Neural cell (in vitro differentiated cells): ENCODE measurements at regions not wholly inside any gene's neighbourhood (a gene's known extent, or its start where the extent isn't known, plus 50 kb on each side); places are given as distances from the start of the nearest gene placed in this dataset.

Experiments
- H2AFZ ChIP-seq: fragments of 200-600, 300-800 bp; sonication (generic), shearing (Covaris generic); 2 replicates; pipeline ENCODE4 v1.6.0; 2014; ENCODE audit warnings: low read depth, mild to moderate bottlenecking, antibody characterized with exemption, low read length, moderate library complexity
- H3F3A ChIP-seq: fragments of 200-600 bp; shearing (Covaris generic); 2 replicates; pipeline ENCODE4 v1.6.1; 2016; ENCODE audit warnings: mild to moderate bottlenecking, moderate library complexity, mixed read lengths, antibody characterized with exemption, low read length; ENCODE audit not compliant: insufficient read depth, poor library complexity, severe bottlenecking
- H3K27ac ChIP-seq: fragments of 200-600, 300-800 bp; sonication (generic), shearing (Covaris generic); 2 replicates; pipeline ENCODE4 v1.5.1; 2014; ENCODE audit warnings: mild to moderate bottlenecking, low read length, moderate library complexity
- H3K27me3 ChIP-seq: fragments of 300-800, 200-600 bp; sonication (generic), shearing (Covaris generic); 2 replicates; pipeline ENCODE4 v1.6.0; 2014; ENCODE audit warnings: mild to moderate bottlenecking, low read depth, low read length, moderate library complexity; ENCODE audit not compliant: insufficient read depth
- H3K36me3 ChIP-seq: fragments of 300-800, 200-600 bp; sonication (generic), shearing (Covaris generic); 2 replicates; pipeline ENCODE4 v1.5.1; 2014; ENCODE audit warnings: mild to moderate bottlenecking, antibody characterized with exemption, low read length, moderate library complexity; ENCODE audit not compliant: insufficient read depth
- H3K4me2 ChIP-seq: fragments of 300-800, 200-600 bp; sonication (generic), shearing (Covaris generic); 2 replicates; pipeline ENCODE4 v1.6.0; 2014; ENCODE audit warnings: mild to moderate bottlenecking, low read length
- H3K4me3 ChIP-seq: fragments of 300-800, 200-600 bp; sonication (generic), shearing (Covaris generic); 2 replicates; pipeline ENCODE4 v1.5.1; 2014; ENCODE audit warnings: mild to moderate bottlenecking, low read length, moderate library complexity
- H3K79me2 ChIP-seq: fragments of 200-600 bp; shearing (Covaris generic); replicated peaks from 2 replicates; pipeline ENCODE4 v1.6.0; 2014; ENCODE audit warnings: mild to moderate bottlenecking, low read length, moderate library complexity; ENCODE audit not compliant: insufficient read depth
- H3K9ac ChIP-seq: fragments of 300-800, 200-600 bp; sonication (generic), shearing (Covaris generic); 2 replicates; pipeline ENCODE4 v1.6.1; 2016; ENCODE audit warnings: mild to moderate bottlenecking, low read length, mixed read lengths
- H3K9me2 ChIP-seq: fragments of 200-600 bp; shearing (Covaris generic); 2 replicates; pipeline ENCODE4 v1.6.1; 2016; ENCODE audit warnings: mild to moderate bottlenecking, low read length, mixed read lengths; ENCODE audit not compliant: insufficient read depth
- H3K9me3 ChIP-seq: fragments of 200-600, 300-800 bp; sonication (generic), shearing (Covaris generic); 2 replicates; pipeline ENCODE4 v1.6.1; 2016; ENCODE audit warnings: mild to moderate bottlenecking, mixed run types, low read length, moderate library complexity, mixed read lengths
- H4K20me1 ChIP-seq: fragments of 200-600 bp; shearing (Covaris generic); 2 replicates; pipeline ENCODE4 v1.6.1; 2016; ENCODE audit warnings: mild to moderate bottlenecking, mixed run types; ENCODE audit not compliant: insufficient read depth
- EP300 ChIP-seq: fragments of 450-650 bp; conservative IDR thresholded peaks from 2 replicates; pipeline ENCODE4 v1.6.1; 2014; ENCODE audit warnings: antibody characterized with exemption, mild to moderate bottlenecking, moderate library complexity; ENCODE audit not compliant: poor library complexity, severe bottlenecking
- EZH2 ChIP-seq: fragments of 200-600, 300-800 bp; shearing (Covaris generic), sonication (generic); IDR thresholded peaks from 2 replicates; pipeline ENCODE4 v1.6.1; 2014; ENCODE audit warnings: antibody characterized with exemption, low read length, borderline replicate concordance, mild to moderate bottlenecking; ENCODE audit not compliant: insufficient read depth, poor library complexity, severe bottlenecking
- MXI1 ChIP-seq: fragments of 450-650 bp; conservative IDR thresholded peaks from 2 replicates; pipeline ENCODE4 v1.6.1; 2014; ENCODE audit warnings: antibody characterized with exemption, mild to moderate bottlenecking; ENCODE audit not compliant: poor library complexity, severe bottlenecking
- POLR2AphosphoS5 ChIP-seq: IDR thresholded peaks from 2 replicates; pipeline ENCODE4 v1.6.1; 2012
- RAD21 ChIP-seq: fragments of 450-650 bp; conservative IDR thresholded peaks from 2 replicates; pipeline ENCODE4 v1.6.1; 2014; ENCODE audit warnings: antibody characterized with exemption, mild to moderate bottlenecking, moderate library complexity
- SMC3 ChIP-seq: fragments of 450-650 bp; conservative IDR thresholded peaks from 2 replicates; pipeline ENCODE4 v1.6.1; 2014; ENCODE audit warnings: antibody characterized with exemption, mild to moderate bottlenecking, moderate library complexity; ENCODE audit not compliant: poor library complexity
- TAF1 ChIP-seq: IDR thresholded peaks from 2 replicates; pipeline ENCODE4 v1.6.1; 2012; ENCODE audit warnings: low read depth
- TF ChIP-seq, protein P1 (sequence below): IDR thresholded peaks from 2 replicates; pipeline ENCODE4 v1.6.1; 2012; ENCODE audit warnings: borderline replicate concordance
- TF ChIP-seq, protein P2 (sequence below): fragments of 450-650 bp; IDR thresholded peaks from 2 replicates; pipeline ENCODE4 v1.5.1; 2014; ENCODE audit warnings: antibody characterized with exemption, mild to moderate bottlenecking, moderate library complexity; ENCODE audit not compliant: poor library complexity, severe bottlenecking

DNA sequence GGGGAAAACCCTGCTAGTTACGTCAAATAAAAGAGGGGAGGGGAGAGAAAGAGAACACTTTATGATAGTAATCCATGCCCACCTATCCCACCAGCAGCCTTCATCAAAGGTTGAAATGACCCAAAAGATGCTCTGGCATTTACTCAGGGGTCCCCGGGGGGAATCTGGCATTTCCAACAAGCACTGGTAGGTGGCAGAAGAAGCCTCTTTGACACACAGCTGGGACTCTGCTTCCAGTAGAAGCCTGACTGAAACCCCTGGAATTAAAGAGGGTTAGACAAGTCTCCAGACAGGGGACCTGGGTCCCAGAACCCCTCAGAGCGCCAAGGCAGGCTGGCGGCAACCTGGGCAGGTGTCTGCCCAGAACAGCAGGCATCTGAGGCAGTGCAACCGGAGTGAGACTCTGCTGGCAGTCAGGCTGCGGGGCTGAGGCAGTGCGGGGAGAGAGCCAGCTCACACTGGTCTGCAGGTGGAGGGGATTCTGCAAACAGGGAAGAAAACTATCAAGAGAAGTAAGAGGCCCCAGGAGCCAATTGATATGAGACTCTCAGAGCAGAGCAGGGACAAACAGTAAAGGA, 85.0 kb upstream of the CAPRIN2 start (continued):
- TF ChIP-seq, protein P1, sequence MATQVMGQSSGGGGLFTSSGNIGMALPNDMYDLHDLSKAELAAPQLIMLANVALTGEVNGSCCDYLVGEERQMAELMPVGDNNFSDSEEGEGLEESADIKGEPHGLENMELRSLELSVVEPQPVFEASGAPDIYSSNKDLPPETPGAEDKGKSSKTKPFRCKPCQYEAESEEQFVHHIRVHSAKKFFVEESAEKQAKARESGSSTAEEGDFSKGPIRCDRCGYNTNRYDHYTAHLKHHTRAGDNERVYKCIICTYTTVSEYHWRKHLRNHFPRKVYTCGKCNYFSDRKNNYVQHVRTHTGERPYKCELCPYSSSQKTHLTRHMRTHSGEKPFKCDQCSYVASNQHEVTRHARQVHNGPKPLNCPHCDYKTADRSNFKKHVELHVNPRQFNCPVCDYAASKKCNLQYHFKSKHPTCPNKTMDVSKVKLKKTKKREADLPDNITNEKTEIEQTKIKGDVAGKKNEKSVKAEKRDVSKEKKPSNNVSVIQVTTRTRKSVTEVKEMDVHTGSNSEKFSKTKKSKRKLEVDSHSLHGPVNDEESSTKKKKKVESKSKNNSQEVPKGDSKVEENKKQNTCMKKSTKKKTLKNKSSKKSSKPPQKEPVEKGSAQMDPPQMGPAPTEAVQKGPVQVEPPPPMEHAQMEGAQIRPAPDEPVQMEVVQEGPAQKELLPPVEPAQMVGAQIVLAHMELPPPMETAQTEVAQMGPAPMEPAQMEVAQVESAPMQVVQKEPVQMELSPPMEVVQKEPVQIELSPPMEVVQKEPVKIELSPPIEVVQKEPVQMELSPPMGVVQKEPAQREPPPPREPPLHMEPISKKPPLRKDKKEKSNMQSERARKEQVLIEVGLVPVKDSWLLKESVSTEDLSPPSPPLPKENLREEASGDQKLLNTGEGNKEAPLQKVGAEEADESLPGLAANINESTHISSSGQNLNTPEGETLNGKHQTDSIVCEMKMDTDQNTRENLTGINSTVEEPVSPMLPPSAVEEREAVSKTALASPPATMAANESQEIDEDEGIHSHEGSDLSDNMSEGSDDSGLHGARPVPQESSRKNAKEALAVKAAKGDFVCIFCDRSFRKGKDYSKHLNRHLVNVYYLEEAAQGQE = no peak
- no peak for TF ChIP-seq TAF1

DNA sequence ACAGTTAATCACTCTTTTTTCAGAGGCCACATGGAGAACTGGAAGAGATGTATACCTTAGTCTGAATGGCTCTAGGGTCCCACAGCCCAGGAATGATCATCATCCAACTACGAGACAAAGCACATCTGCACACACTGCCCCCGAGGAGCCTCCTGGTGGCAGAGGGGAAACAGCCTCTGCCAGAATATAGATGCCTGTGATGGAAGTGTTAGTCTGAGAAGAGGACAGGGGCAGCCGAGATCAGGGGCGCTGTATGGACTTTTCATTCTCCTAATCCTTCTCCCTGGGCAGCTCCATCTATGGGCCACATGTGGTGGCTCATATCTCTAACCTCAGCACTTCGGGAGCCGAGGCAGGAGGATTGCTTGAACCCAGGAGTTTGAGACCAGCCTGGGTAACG, 82.8 kb upstream of the CAPRIN2 start:
- Histone ChIP-seq H3F3A (no peaks in the 10 kb centered on the region), H3K36me3 (no peaks in the 10 kb centered on the region), H3K27ac (no peak overlapping the region), H3K4me2 (no peak overlapping the region), H3K4me3 (no peak overlapping the region), H3K9me2 (no peaks in the 10 kb centered on the region), H3K27me3 (no peaks in the 10 kb centered on the region), H3K9ac (no peak overlapping the region), H3K79me2 (no peaks in the 10 kb centered on the region), H4K20me1 (no peaks in the 10 kb centered on the region), H3K9me3 (no peaks in the 10 kb centered on the region), H2AFZ (no peak overlapping the region)
- TF ChIP-seq SMC3 (no peak), RAD21 (no peak), POLR2AphosphoS5 (no peak), EP300 (no peak), TAF1 (no peak), MXI1 (no peak), EZH2 (no peak)
- TF ChIP-seq, protein P2, sequence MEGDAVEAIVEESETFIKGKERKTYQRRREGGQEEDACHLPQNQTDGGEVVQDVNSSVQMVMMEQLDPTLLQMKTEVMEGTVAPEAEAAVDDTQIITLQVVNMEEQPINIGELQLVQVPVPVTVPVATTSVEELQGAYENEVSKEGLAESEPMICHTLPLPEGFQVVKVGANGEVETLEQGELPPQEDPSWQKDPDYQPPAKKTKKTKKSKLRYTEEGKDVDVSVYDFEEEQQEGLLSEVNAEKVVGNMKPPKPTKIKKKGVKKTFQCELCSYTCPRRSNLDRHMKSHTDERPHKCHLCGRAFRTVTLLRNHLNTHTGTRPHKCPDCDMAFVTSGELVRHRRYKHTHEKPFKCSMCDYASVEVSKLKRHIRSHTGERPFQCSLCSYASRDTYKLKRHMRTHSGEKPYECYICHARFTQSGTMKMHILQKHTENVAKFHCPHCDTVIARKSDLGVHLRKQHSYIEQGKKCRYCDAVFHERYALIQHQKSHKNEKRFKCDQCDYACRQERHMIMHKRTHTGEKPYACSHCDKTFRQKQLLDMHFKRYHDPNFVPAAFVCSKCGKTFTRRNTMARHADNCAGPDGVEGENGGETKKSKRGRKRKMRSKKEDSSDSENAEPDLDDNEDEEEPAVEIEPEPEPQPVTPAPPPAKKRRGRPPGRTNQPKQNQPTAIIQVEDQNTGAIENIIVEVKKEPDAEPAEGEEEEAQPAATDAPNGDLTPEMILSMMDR = no peak
- TF ChIP-seq, protein P1 = no peak
